Motor neuron (in vitro differentiated cells): ENCODE measurements at regions not wholly inside any gene's neighbourhood (a gene's known extent, or its start where the extent isn't known, plus 50 kb on each side); places are given as distances from the start of the nearest gene placed in this dataset.

Experiments
- ATAC-seq, 8 experiments: fragments of 200-7000 bp; cut with Tn5 transposase; replicated peaks in 6 of 8; 2 replicates each; pipeline ENCODE4 v1.8.0; 2021; ENCODE audit warnings: mild to moderate bottlenecking in 8 of 8, moderate library complexity in 8 of 8
- H3K27ac ChIP-seq, 2 donors: fragments of 250-450 bp; sonication (Bioruptor Pico); 2 replicates each; pipeline ENCODE4 v1.9.0; 2021; ENCODE audit warnings: antibody characterized with exemption in 2 of 2, mild to moderate bottlenecking in 2 of 2, moderate library complexity in 1 of 2
- H3K4me1 ChIP-seq, 2 donors: fragments of 250-450 bp; sonication (Bioruptor Pico); replicated peaks in 1 of 2; 2 replicates each; pipeline ENCODE4 v1.6.1; 2021; ENCODE audit warnings: antibody characterized with exemption in 2 of 2, mild to moderate bottlenecking in 2 of 2, moderate library complexity in 1 of 2
- H3K4me3 ChIP-seq, 5 donors: fragments of 250-450 bp; sonication (Bioruptor Pico); 2 replicates each; pipeline ENCODE4 v1.9.0; 2021; ENCODE audit warnings: antibody characterized with exemption in 5 of 5, mild to moderate bottlenecking in 5 of 5, moderate library complexity in 4 of 5
- WGBS, 10 experiments: fragments of 450-650 bp; shearing (Covaris generic); methylation state at CpG; one replicate each; pipeline ENCODE4 v1.0.0; 2022; 5-methylcytosine and 5-hydroxymethylcytosine counted together
- in situ Hi-C, 9 experiments: fragments of 400-800 bp; cut with MboI; loops; one replicate each; pipeline ENCODE4 v1.15.0; 2021; ENCODE audit warnings: low sequenced_read_pairs in 9 of 9, low pct_unique_long_range_greater_than_20kb in 2 of 9; ENCODE audit not compliant: unreplicated experiment in 9 of 9

DNA sequence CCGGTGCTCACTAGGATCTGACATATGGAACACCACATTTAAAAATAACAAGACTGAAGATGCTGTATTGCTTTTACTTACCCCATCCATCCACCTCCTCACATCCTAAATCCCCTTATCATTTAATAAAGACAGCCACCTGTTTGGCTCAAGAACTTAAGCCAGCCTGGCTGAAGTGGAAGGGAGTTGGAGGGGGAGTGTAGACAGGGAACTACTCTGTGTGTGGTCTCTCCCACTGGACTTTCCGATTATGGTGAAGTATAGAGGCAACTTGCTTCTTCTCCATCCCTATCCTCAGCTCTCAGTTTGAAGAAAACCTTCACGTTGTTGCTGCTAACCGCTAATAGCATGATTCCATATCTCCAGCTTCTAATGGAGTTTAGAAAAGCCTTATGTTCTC, 313.4 kb downstream of the CDH11 start:
- WGBS, 10 experiments = 0 to 100% (median 87%) methylated on average over 1 to 4 of the region's 4 CpGs; no CpG with 5 or more reads in 2 of the 10 experiments
- H3K4me3 ChIP-seq = no peak overlapping the region
- ATAC-seq = no peak
- in situ Hi-C loops = no loop called here
- no peaks in the 10 kb centered on the region for H3K4me1 ChIP-seq
- no peak overlapping the region for H3K27ac ChIP-seq

DNA sequence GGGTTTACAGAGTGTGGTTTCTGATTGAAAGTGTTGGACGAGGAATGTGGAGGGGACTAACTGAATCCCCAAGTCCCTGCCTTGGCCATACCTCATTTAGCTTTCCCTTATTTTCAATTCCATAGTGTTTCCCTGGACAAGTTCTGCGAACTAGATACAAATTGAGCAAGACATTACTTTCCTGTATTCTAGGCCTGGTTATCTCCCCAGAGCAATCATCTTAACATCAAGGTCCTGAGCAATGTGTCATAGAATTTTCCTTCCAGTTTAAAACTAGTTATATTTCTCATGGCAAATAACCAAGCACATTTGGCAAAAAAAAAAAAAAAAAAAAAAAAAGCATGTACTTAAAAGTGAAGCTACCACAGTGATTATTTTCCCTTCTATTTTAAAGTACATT, 330.1 kb downstream of the CDH11 start:
- in situ Hi-C loops = no loop called here
- Histone ChIP-seq H3K27ac (no peak overlapping the region), H3K4me3 (no peak overlapping the region), H3K4me1 (no peaks in the 10 kb centered on the region)
- WGBS, 10 experiments = 27 to 100% (median 82%) methylated on average over 1 to 2 of the region's 2 CpGs; no CpG with 5 or more reads in 4 of the 10 experiments
- no peak for ATAC-seq

DNA sequence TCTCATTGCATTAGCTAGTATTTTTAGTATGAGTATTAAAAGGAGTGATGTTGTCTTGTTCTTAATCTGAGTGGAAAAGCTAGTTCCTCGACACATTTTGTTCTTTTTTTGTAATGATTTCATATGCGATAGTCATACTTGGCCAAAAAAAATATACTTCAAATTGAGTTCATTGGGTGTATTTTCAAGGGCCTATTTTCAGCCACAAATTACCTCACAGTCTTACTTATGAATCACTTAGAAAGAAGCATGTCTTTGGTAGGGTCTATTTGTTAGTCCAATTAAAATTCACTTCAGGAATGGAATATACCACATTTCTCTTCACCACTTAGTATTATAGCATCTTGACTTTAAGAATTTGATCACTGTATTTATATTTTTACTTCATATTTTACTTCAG, 337.2 kb downstream of the CDH11 start:
- Histone ChIP-seq H3K4me3 (no peak overlapping the region), H3K27ac (no peak overlapping the region), H3K4me1 (no peaks in the 10 kb centered on the region)
- in situ Hi-C loops = no loop called here
- no peak for ATAC-seq
- 16 to 100% (median 81%) methylated on average over 1 to 2 of the region's 2 CpGs for WGBS, 10 experiments

DNA sequence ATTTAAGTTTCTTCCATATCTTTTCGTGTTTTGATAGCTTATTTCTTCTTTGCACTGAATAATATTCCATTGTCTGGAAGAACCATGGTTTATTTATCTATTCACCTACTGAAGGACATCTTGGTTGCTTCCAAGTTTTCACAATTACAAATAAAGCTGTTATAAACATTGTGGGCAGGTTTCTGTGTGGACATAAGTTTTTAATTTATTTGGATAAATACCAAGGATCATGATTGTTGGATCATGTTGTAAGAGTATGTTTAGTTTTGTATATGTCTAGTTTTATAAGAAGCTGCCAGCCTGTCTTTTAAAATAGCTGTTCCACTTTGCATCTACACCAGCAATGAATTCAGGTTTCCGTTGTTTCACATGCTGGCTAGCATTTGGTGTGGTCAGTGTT, 339.4 kb downstream of the CDH11 start:
- Histone ChIP-seq H3K4me1 (no peaks in the 10 kb centered on the region), H3K4me3 (no peak overlapping the region), H3K27ac (no peak overlapping the region)
- in situ Hi-C loops = no loop called here
- WGBS, 10 experiments = 27 to 100% (median 91%) methylated on average over 1 to 2 of the region's 2 CpGs
- ATAC-seq = no peak

DNA sequence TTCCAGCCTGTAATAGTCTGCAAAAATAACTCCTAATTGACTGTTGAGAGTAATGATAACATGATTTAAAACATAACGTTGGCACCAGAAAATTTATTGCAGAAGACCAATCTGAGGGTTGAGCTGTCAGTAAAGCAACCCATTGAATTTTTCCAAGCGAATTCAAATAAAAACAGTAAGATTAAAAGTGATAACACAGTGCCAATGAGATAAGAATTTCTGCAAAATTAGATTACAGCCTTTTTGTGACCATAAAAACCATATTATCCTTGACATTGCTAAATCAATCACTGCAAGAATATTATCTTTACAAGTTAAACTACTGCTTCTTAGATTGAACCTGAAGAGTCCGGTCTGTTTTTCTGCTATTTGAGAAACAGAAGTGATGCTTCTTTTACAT, 341.4 kb downstream of the CDH11 start:
- in situ Hi-C loops = no loop called here
- H3K4me3 ChIP-seq = no peak overlapping the region
- no peak for ATAC-seq
- H3K4me1 ChIP-seq = no peaks in the 10 kb centered on the region
- 14 to 93% (median 82%) methylated on average over 1 to 3 of the region's 3 CpGs for WGBS, 10 experiments
- no peak overlapping the region for H3K27ac ChIP-seq

DNA sequence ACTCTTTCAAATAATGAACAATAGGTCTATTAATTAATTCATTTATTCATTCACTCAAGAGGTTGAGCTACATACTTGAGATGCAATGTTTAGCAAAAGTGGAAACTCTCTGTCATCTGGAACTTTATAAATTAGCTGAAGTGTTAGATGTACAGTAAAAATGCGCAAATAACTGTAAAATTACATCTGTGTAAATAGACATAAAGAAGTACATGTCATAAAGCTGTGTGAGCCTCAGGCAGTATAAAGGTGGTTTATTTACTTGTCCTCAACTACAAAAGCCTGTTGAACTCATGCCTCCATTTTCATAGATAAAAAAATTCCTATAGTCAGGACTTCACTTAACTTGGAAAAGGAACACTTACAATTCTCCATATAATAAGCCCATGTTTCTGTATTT, 343.1 kb downstream of the CDH11 start:
- ATAC-seq = peak in 1 of 8 experiments; percentile 59
- WGBS, 10 experiments = 20 to 100% (median 86%) methylated on average over 1 of the region's 1 CpG; no CpG with 5 or more reads in 1 of the 10 experiments
- Histone ChIP-seq H3K27ac (no peak overlapping the region), H3K4me1 (no peaks in the 10 kb centered on the region), H3K4me3 (no peak overlapping the region)
- in situ Hi-C loops = no loop called here

DNA sequence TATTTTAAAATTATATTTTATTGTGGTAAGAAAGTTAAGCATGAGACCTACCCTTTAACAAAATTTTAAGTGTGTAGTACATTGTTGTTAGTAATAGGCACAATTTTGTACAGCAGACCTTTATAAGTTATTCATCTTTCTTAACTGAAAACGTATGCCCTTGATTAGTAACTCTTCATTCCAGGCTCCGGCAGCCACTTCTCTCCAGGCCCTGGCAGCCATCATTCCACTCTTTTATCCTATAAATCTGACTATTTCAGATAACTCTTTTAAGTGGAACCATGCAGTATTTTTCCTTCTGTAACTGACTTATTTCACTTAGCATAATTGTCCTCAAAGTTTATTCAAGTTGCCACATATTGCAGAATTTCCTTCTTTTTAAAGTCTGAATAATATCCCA, 348.2 kb downstream of the CDH11 start:
- Histone ChIP-seq H3K4me3 (no peak overlapping the region), H3K27ac (no peak overlapping the region), H3K4me1 (no peaks in the 10 kb centered on the region)
- WGBS, 10 experiments = 33 to 100% (median 84%) methylated on average over 1 to 2 of the region's 2 CpGs; no CpG with 5 or more reads in 1 of the 10 experiments
- in situ Hi-C loops = no loop called here
- no peak for ATAC-seq

DNA sequence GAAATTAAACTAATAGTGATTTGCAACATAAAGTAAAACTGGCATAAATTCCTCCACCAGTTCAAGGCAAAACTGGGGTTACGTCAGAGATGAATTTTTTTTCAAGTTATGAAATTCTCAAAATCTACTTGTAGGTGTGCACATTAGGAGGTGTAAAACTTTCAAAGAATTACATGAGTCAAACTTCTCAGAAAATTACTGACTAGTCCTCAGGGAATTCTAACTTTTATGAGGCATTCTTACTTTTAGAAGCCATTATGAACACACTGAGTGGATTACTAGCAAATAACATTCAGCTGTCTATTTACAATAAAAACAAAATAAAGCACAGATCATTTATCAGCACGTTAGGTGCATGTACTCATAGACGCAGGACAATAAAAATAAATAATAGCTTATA, 348.7 kb downstream of the CDH11 start:
- H3K4me3 ChIP-seq = no peak overlapping the region
- H3K27ac ChIP-seq = no peak overlapping the region
- 58 to 100% (median 72%) methylated on average over 1 to 3 of the region's 3 CpGs; no CpG with 5 or more reads in 1 of the 10 experiments for WGBS, 10 experiments
- no peaks in the 10 kb centered on the region for H3K4me1 ChIP-seq
- no peak for ATAC-seq
- in situ Hi-C loops = no loop called here

DNA sequence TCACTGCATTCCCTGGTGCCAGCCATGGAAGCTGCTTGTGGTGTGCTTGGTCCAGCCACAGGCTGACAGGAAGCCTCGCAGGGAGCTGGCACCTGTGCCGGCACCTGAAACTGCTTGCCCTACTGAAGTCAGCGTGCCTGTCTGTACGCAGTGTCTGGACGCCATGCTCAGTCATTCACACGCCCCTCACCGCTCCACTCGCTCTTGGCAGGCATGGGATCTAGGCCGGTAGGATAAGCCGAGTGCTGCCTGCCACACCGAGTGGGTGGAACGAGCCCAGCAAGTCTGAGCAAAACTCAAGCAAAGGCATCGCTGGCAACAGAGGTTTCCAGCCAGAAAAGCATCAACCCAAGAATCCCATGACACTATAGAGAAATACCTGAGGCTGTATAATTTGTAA, 350.6 kb downstream of the CDH11 start:
- WGBS, 10 experiments = 75 to 100% (median 93%) methylated on average over 1 to 6 of the region's 13 CpGs; no CpG with 5 or more reads in 2 of the 10 experiments

DNA sequence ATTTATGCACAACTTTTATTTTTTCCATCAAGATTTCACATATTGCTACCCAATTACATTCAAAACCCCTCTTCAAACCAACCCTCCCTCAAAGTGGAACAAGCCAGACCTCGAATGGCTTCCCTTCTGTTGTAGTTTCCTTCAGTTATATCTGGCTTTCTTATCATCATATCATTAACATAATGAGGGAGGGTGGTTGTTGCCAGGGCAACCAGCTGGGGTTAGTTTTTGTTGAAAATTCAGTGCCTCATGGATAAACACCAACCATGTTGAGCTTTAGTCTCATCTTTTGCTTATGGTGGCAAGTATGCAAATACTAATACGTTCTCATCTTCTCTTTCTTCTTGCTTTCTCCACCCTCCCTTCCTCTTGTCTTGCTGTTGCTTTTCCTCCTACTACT, 359.7 kb downstream of the CDH11 start:
- in situ Hi-C loops = no loop called here
- H3K27ac ChIP-seq = no peak overlapping the region
- no peak overlapping the region for H3K4me3 ChIP-seq
- WGBS, 10 experiments = 10 to 90% (median 70%) methylated on average over 1 to 2 of the region's 2 CpGs
- peak in 2 of 8 experiments; percentile 14 to 33 for ATAC-seq
- H3K4me1 ChIP-seq = peaks cover 0 to 2% of the 10 kb centered on the region in 2 donors

More for the DNA sequence above, 350.6 kb downstream of the CDH11 start:
- Histone ChIP-seq H3K27ac (no peak overlapping the region), H3K4me1 (no peaks in the 10 kb centered on the region), H3K4me3 (no peak overlapping the region)
- ATAC-seq = no peak
- in situ Hi-C loops = no loop called here

DNA sequence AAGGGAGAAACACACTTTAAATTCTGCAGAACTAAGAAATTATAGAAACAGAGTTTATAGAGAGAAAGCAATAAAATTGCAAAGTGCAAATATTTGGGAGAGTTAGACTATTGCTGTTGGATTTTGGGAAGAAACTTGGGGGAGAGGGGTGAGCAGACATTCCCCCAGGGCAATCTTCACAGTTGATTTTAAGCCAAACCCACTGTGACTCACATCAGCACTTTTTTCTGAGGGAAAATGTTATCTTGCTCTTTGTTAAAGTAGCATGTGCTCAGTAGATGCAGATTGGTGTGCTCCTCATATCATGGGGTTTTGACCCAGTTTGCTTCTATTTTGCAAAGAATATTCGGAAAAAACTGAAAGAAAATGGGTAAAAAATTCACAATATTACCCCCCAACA, 367.6 kb downstream of the CDH11 start:
- Histone ChIP-seq H3K4me1 (peaks cover 0 to 2% of the 10 kb centered on the region in 2 donors), H3K27ac (no peak overlapping the region), H3K4me3 (no peak overlapping the region)
- no peak for ATAC-seq
- in situ Hi-C loops = no loop called here
- WGBS, 10 experiments = 0 to 100% (median 80%) methylated on average over 1 of the region's 1 CpG; no CpG with 5 or more reads in 1 of the 10 experiments

DNA sequence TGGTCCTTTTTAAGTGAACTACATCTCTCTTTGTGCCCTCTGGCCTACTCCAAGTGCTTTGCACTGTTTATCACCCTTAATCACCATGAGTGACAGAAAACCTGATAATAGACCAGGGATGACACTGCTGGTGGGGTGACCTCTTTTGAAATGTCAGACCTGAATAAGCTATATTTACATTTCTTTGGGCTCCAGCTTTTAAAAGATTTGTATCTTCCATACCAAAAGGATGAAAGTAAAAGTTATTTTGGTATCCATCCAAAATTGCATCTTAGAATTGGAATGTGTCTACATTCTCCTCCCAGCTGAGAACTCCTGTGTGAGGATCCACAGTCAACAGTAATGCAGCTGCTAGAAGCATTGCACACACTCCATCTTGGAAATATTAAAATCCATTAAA, 370.0 kb downstream of the CDH11 start:
- in situ Hi-C loops = no loop called here
- peaks cover 0 to 2% of the 10 kb centered on the region in 2 donors for H3K4me1 ChIP-seq
- H3K4me3 ChIP-seq = no peak overlapping the region
- peak in 5 of 8 experiments; percentile 18 to 74 (median 35) for ATAC-seq
- H3K27ac ChIP-seq = no peak overlapping the region

DNA sequence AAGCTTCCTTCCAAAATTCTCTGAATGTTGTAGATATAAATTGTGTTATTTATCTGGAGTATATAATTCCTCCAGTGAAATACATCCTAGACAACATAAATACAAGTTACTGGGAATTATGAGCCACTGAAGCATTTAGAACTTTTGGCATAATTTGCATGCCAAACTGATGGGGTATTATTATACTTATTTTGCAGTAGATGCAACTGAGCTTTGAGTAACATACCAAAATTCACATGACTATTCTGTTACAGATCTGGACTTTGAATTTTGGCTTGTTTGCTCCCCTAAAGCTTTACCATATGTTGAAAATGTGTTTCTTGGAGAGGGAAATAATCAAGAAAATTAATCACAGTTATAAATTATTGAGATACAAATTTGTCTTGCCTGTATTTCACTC, 372.5 kb downstream of the CDH11 start:
- H3K4me3 ChIP-seq = no peak overlapping the region
- in situ Hi-C loops = no loop called here
- H3K27ac ChIP-seq = no peak overlapping the region
- ATAC-seq = no peak
- peaks cover 14 to 25% of the 10 kb centered on the region in 2 donors for H3K4me1 ChIP-seq

DNA sequence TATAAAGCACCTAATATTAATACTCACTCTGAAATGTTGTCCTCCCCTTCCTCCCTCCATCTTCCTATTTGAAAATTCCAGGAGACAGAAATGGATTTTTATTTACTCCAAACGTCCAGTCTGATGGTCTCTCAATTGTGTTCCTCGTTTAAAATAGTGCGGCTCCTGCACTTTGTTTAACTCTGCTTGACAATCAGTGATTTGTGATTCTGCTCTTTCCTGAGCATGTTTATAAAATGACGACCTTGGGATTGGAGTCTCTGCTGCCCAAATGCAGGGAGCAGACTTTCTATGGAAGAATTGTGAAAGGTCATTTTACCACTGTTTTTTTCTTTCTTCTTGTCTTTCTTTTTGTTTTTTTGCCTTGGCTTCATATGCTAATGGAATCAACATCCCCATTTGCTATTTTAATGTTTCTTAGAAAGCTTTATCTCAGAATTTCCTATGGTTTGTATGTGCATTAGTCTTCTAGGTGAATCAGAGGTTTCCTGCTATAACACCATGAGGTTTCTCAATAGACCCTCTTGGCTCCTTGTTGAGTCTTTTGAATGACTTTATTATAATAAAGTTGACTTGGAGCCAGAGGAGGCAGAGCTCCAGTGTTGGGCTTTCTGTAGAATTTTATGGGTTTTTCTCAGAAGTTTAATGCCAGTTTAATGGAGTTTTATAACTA, 376.5 kb downstream of the CDH11 start:
- H3K27ac ChIP-seq = no peak overlapping the region
- peaks cover 17 to 36% of the 10 kb centered on the region in 2 donors for H3K4me1 ChIP-seq
- in situ Hi-C loops = no loop called here
- peak in 7 of 8 experiments; percentile 16 to 78 (median 55) for ATAC-seq
- 17 to 83% (median 51%) methylated on average over 1 to 4 of the region's 4 CpGs; no CpG with 5 or more reads in 1 of the 10 experiments for WGBS, 10 experiments
- H3K4me3 ChIP-seq = no peak overlapping the region
